ENCODE measurements at regions not wholly inside any gene's neighbourhood (a gene's known extent, or its start where the extent isn't known, plus 50 kb on each side); places are given as distances from the start of the nearest gene placed in this dataset.

DNA sequence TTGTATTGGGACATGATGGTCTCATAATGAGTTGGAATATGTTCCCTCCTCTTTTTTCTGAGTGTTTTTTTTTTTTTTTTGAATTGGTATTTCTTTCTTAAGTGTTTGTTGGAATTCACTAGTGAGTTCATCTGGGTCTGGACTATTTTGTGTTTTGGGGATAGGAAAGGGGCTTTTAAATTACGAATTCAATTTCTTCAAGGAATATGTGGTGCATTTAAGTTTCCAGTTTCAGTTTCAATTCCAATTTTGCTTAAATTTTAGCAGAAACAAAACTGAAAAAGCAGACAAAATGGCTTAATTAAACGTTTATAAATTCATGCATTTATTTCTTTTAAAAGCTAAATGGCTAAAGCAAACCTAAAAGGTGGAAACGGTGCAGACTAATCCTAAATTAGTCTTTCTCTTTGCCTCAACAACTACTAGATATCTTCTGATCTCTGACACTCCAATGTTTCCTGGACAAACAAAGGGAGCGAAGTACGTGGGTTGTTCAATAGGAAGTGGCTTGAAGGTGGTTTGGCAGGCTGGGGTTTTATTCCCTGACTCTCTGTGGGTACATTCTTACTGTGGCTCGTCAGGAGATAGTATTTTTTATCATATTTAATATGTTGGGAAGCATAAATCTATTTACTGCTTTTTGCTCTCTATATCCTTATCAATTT, 50.0 kb upstream of the CORO2B start:
- Mint-ChIP-seq H3K4me1 (peaks cover 12% of the 10 kb centered on the region), H3K36me3 (ENCODE audit: low read depth) (peaks cover 10% of the 10 kb centered on the region), H3K27ac (no peak overlapping the region), H3K4me3 (no peak overlapping the region), H3K9me3 (peaks cover 24% of the 10 kb centered on the region), H3K27me3 (ENCODE audit: low read depth) (peaks cover 4% of the 10 kb centered on the region)
- TF ChIP-seq, protein P1, sequence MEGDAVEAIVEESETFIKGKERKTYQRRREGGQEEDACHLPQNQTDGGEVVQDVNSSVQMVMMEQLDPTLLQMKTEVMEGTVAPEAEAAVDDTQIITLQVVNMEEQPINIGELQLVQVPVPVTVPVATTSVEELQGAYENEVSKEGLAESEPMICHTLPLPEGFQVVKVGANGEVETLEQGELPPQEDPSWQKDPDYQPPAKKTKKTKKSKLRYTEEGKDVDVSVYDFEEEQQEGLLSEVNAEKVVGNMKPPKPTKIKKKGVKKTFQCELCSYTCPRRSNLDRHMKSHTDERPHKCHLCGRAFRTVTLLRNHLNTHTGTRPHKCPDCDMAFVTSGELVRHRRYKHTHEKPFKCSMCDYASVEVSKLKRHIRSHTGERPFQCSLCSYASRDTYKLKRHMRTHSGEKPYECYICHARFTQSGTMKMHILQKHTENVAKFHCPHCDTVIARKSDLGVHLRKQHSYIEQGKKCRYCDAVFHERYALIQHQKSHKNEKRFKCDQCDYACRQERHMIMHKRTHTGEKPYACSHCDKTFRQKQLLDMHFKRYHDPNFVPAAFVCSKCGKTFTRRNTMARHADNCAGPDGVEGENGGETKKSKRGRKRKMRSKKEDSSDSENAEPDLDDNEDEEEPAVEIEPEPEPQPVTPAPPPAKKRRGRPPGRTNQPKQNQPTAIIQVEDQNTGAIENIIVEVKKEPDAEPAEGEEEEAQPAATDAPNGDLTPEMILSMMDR (IDR thresholded peaks at IDR 0.05; ENCODE audit: unreplicated experiment in 3 of 3), result no peak
